ENCODE measurements at regions not wholly inside any gene's neighbourhood (a gene's known extent, or its start where the extent isn't known, plus 50 kb on each side); places are given as distances from the start of the nearest gene placed in this dataset.

- DNase-seq (ENCODE audit: low spot score): no peak
- Mint-ChIP-seq H3K36me3 (ENCODE audit: low read depth, unreplicated experiment) (no peaks in the 10 kb centered on the region), H3K4me1 (ENCODE audit: unreplicated experiment) (no peaks in the 10 kb centered on the region), H3K9me3 (ENCODE audit: unreplicated experiment) (no peaks in the 10 kb centered on the region), H3K27me3 (ENCODE audit: unreplicated experiment) (peaks cover 2% of the 10 kb centered on the region), H3K4me3 (ENCODE audit: unreplicated experiment) (no peak overlapping the region), H3K27ac (ENCODE audit: unreplicated experiment) (no peak overlapping the region)
- TF ChIP-seq CTCF (IDR thresholded peaks at IDR 0.05; ENCODE audit: unreplicated experiment): no peak
These were observed 253.1 kb downstream of the C6orf118 start for GRCh38 chr6:165056292-165056691.

GRCh38 chr6:165055231-165055630, 254.2 kb downstream of the C6orf118 start:
- no peak for DNase-seq (ENCODE audit: low spot score)
- no peak for TF ChIP-seq CTCF (IDR thresholded peaks at IDR 0.05; ENCODE audit: unreplicated experiment)
- H3K4me1 Mint-ChIP-seq (ENCODE audit: unreplicated experiment): no peaks in the 10 kb centered on the region
- no peak overlapping the region for H3K4me3 Mint-ChIP-seq (ENCODE audit: unreplicated experiment)
- H3K27ac Mint-ChIP-seq (ENCODE audit: unreplicated experiment): no peak overlapping the region
- no peaks in the 10 kb centered on the region for H3K9me3 Mint-ChIP-seq (ENCODE audit: unreplicated experiment)
- H3K36me3 Mint-ChIP-seq (ENCODE audit: low read depth, unreplicated experiment): no peaks in the 10 kb centered on the region
- peaks cover 2% of the 10 kb centered on the region for H3K27me3 Mint-ChIP-seq (ENCODE audit: unreplicated experiment)

GRCh38 chr6:165052561-165053480, 256.6 kb downstream of the C6orf118 start:
- Mint-ChIP-seq H3K4me3 (ENCODE audit: unreplicated experiment) (no peak overlapping the region), H3K9me3 (ENCODE audit: unreplicated experiment) (no peaks in the 10 kb centered on the region), H3K27me3 (ENCODE audit: unreplicated experiment) (peaks cover 2% of the 10 kb centered on the region), H3K27ac (ENCODE audit: unreplicated experiment) (no peak overlapping the region), H3K4me1 (ENCODE audit: unreplicated experiment) (no peaks in the 10 kb centered on the region), H3K36me3 (ENCODE audit: low read depth, unreplicated experiment) (no peaks in the 10 kb centered on the region)
- no peak for DNase-seq (ENCODE audit: low spot score)
- no peak for TF ChIP-seq CTCF (IDR thresholded peaks at IDR 0.05; ENCODE audit: unreplicated experiment)

GRCh38 chr6:165049362-165049761, 260.0 kb downstream of the C6orf118 start:
- Mint-ChIP-seq H3K4me3 (ENCODE audit: unreplicated experiment) (no peak overlapping the region), H3K4me1 (ENCODE audit: unreplicated experiment) (no peaks in the 10 kb centered on the region), H3K9me3 (ENCODE audit: unreplicated experiment) (peaks cover 3% of the 10 kb centered on the region), H3K27ac (ENCODE audit: unreplicated experiment) (no peak overlapping the region), H3K27me3 (ENCODE audit: unreplicated experiment) (peaks cover 1% of the 10 kb centered on the region), H3K36me3 (ENCODE audit: low read depth, unreplicated experiment) (no peaks in the 10 kb centered on the region)
- peak; percentile 69 for DNase-seq (ENCODE audit: low spot score)
- TF ChIP-seq CTCF (IDR thresholded peaks at IDR 0.05; ENCODE audit: unreplicated experiment): peak; percentile 91

- Mint-ChIP-seq H3K4me1 (ENCODE audit: unreplicated experiment) (no peaks in the 10 kb centered on the region), H3K36me3 (ENCODE audit: low read depth, unreplicated experiment) (no peaks in the 10 kb centered on the region), H3K27me3 (ENCODE audit: unreplicated experiment) (peaks cover 1% of the 10 kb centered on the region), H3K9me3 (ENCODE audit: unreplicated experiment) (peaks cover 3% of the 10 kb centered on the region), H3K27ac (ENCODE audit: unreplicated experiment) (no peak overlapping the region), H3K4me3 (ENCODE audit: unreplicated experiment) (no peak overlapping the region)
- no peak for DNase-seq (ENCODE audit: low spot score)
- no peak for TF ChIP-seq CTCF (IDR thresholded peaks at IDR 0.05; ENCODE audit: unreplicated experiment)
These were observed 261.5 kb downstream of the C6orf118 start for GRCh38 chr6:165047952-165048351.
